Skeletal muscle satellite cell (primary cell): ENCODE measurements at regions not wholly inside any gene's neighbourhood (a gene's known extent, or its start where the extent isn't known, plus 50 kb on each side); places are given as distances from the start of the nearest gene placed in this dataset.

ENCODE experiments used
- H3K27me3 ChIP-seq: 2 replicates; pipeline ENCODE4 v1.7.0; 2013; ENCODE audit warnings: low read length; ENCODE audit not compliant: control insufficient read depth, insufficient read depth
- H3K36me3 ChIP-seq: 2 replicates; pipeline ENCODE4 v1.7.0; 2013; ENCODE audit warnings: mild to moderate bottlenecking, control low read depth, low read length; ENCODE audit not compliant: insufficient read depth
- H3K4me1 ChIP-seq: 2 replicates; pipeline ENCODE4 v1.7.0; 2013; ENCODE audit warnings: low read length; ENCODE audit not compliant: control insufficient read depth, insufficient read depth
- H3K4me2 ChIP-seq: 2 replicates; pipeline ENCODE4 v1.7.0; 2013; ENCODE audit warnings: mild to moderate bottlenecking, low read length
- H3K4me3 ChIP-seq: 2 replicates; pipeline ENCODE4 v1.7.0; 2013; ENCODE audit warnings: low read length
- H3K9ac ChIP-seq: 2 replicates; pipeline ENCODE4 v1.7.0; 2013; ENCODE audit warnings: mild to moderate bottlenecking, low read depth, low read length, moderate library complexity
- H3K9me3 ChIP-seq: replicated peaks from 2 replicates; pipeline ENCODE4 v1.7.0; 2013; ENCODE audit warnings: mild to moderate bottlenecking, control low read depth, low read length

DNA sequence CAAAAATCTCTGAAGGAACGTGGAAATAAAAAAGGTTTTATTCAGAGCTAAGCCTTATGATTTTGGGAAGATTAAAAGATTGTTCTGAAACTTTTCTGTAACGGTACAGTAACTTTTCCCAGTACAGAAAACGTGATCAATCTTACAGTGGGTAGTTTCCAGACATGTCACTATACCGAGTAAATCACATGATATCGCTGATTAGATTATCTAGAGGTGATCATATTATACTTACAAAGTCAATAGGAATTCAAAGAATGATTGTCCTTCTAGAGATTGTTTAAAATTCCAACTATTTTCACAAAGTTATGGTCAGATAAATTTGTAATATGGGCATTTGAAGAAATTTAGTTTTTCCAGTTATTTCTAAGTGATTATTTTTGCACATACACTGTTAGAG lies 736.0 kb upstream of the GRM7 start:
- H3K4me2 ChIP-seq: no peak overlapping the region
- H3K9me3 ChIP-seq: peaks cover 3% of the 10 kb centered on the region
- no peaks in the 10 kb centered on the region for H3K27me3 ChIP-seq
- no peaks in the 10 kb centered on the region for H3K36me3 ChIP-seq
- no peak overlapping the region for H3K9ac ChIP-seq
- H3K4me3 ChIP-seq: no peak overlapping the region
- no peaks in the 10 kb centered on the region for H3K4me1 ChIP-seq

DNA sequence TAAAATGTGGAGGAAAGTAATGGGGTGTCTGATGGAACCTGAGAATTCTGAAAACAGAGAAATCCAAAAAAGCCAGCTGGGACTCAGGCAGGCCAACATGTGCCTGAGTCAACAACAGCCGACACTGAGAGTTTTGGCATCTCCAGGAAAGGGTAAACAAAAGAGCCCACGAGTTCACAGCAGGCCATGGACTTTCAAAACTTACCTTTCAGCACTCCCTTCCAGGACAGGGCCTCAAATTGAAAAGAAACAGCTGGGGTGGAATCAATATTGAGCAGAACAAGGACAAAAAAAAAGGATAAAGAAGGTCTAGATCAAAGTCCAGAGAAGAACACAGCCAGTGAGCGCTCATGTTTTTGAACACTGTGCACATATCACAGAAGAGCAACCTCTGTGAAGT lies 735.4 kb upstream of the GRM7 start:
- Histone ChIP-seq H3K4me1 (no peaks in the 10 kb centered on the region), H3K9me3 (peaks cover 3% of the 10 kb centered on the region), H3K4me2 (no peak overlapping the region), H3K4me3 (no peak overlapping the region), H3K36me3 (no peaks in the 10 kb centered on the region), H3K9ac (no peak overlapping the region), H3K27me3 (no peaks in the 10 kb centered on the region)

DNA sequence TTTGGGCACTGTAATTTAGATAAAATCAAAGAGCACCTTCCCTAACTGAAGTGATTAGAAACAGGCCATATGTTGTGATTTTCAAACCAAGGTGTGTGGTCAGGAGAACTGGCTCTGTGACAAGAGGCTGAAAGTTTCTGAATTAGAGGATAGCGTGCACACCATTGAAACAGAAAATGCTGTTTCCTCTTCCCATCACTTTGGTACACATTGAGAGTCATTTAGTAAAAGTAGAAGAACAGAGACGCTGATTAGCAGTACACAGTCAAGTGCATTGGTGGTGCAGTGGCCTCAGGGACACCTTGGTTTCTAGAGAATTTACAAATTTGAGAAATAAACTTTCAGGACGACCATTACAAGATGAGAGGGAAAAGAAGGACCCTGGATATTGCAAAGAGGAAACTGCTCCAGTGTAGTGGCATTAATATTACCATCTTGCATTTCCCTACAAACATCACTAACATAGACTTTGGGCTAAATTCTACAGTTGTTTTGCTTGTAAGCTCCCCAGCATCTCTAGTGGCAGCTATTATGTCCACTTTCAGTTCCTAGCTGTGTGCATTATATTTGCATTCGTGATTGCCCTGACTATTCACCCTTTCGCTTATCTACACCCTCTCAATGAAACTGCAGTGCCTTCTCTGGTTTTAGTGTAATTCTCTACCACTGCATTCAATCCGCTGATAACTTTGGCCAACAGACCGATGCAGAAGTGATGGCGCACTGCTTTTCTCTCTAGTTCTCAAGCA lies 728.1 kb upstream of the GRM7 start:
- Histone ChIP-seq H3K4me1 (no peaks in the 10 kb centered on the region), H3K4me2 (no peak overlapping the region), H3K4me3 (no peak overlapping the region), H3K9ac (no peak overlapping the region), H3K9me3 (no peaks in the 10 kb centered on the region), H3K36me3 (no peaks in the 10 kb centered on the region), H3K27me3 (no peaks in the 10 kb centered on the region)

DNA sequence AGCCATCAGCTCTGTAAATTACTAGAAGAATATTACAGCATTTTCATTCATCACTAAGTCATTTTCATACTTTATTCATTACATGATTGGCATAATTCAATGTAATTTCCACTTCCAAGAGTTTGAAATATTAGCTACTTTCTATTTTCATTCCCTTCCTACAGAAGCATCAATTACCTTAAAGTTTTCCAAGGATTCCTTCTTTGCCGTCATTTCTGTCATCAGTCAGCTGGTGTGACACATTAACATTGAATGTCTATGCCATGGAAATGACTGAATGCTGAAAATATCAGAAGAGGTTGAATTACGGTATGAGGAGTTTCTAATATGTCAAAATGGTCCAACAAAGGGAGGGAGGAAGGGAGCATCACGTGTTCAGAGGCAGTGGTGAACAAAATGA lies 718.2 kb upstream of the GRM7 start:
- Histone ChIP-seq H3K4me2 (no peak overlapping the region), H3K9me3 (peaks cover 5% of the 10 kb centered on the region), H3K4me1 (no peaks in the 10 kb centered on the region), H3K4me3 (no peak overlapping the region), H3K27me3 (no peaks in the 10 kb centered on the region), H3K36me3 (no peaks in the 10 kb centered on the region), H3K9ac (no peak overlapping the region)

DNA sequence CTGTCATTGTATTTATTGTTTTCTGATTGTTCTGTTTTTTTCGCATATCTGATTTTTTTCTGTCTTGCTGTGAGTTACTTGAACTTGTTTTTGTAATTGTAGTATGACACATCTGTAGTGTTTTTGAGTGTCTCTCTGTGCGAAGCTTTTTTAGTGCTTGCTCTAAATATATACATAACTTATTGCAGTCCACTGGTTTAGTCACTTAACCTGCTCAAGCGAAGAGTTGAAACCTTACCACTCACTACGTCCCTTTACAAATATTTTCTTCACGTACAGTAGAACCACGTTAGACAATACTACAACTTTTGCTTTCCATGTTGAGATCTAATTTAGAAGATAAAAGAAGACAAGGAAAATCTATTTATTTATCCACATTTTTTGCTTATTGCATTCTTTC lies 713.0 kb upstream of the GRM7 start:
- no peak overlapping the region for H3K4me2 ChIP-seq
- peaks cover 5% of the 10 kb centered on the region for H3K9me3 ChIP-seq
- H3K9ac ChIP-seq: no peak overlapping the region
- H3K4me3 ChIP-seq: no peak overlapping the region
- no peaks in the 10 kb centered on the region for H3K36me3 ChIP-seq
- H3K27me3 ChIP-seq: no peaks in the 10 kb centered on the region
- no peaks in the 10 kb centered on the region for H3K4me1 ChIP-seq

DNA sequence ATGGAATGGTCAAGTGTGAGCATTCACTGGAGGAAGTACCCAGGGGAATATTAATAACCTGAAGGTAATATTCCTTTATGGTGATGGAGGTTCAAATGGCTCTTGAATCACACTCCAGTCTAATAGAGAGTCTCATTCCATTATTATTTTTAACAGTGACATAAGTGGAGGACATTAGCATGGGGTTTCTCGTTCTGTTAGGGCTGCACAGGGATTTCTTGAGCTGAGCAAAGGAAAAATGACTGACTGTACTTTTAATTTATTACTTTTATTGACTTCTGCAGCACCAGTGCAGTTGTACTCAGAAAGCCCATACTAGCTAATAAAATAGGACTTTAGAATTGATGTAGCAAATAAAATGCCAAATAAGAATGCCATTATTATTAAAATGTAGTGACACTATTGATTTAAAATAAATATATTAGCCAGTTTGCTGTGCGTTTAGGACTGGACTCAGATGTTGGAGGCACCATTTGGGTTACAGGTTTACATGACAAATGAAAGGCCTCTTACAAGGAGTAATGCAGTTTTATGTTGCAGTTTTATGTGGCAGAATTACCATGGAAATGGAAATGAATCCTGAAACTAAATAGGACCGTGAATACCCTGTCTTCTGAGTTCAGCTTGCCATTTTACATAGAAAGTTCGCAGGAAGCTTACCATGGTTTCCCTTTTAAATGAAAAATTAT lies 705.1 kb upstream of the GRM7 start:
- Histone ChIP-seq H3K9ac (no peak overlapping the region), H3K36me3 (no peaks in the 10 kb centered on the region), H3K9me3 (peaks cover 8% of the 10 kb centered on the region), H3K4me1 (no peaks in the 10 kb centered on the region), H3K27me3 (no peaks in the 10 kb centered on the region), H3K4me2 (no peak overlapping the region), H3K4me3 (no peak overlapping the region)

DNA sequence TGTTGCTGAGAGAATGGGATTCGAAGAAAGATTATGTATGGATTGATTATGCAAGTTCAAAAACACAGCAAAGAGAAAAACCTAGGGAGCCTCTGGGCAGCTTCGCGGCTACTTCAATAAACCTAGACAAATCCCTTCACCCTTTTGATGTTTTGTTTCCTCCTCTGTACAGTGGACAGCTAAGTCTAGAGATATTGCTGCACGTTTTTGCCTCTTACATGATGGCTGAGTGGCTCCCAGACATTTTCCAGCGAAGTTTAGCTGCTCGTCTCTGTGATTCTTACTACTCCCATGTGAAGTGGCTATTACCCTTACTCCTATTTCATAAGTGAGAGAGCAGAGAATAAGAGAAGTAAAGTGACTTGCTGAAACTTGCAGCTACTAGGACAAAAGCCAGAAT lies 695.0 kb upstream of the GRM7 start:
- Histone ChIP-seq H3K9ac (no peak overlapping the region), H3K4me1 (no peaks in the 10 kb centered on the region), H3K4me2 (no peak overlapping the region), H3K27me3 (no peaks in the 10 kb centered on the region), H3K9me3 (no peaks in the 10 kb centered on the region), H3K4me3 (no peak overlapping the region), H3K36me3 (no peaks in the 10 kb centered on the region)

DNA sequence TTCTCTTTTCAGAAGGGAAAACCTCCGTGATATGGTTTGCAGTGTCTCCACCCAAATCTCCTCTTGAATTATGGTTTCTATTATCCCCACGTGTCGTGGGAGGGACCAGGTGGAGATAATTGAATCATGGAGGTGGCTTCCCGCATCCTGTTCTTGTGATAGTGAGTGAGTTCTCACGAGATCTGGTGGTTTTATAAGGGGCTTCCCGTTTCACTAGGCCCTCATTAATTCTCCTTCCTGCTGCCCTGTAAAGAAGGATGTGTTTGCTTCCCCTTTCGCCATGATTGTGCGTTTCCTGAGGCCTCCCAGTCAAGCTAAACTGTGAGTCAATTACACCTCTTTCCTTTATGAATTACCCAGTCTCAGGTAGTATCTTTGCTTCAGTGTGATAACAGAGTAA lies 692.7 kb upstream of the GRM7 start:
- H3K9me3 ChIP-seq: peaks cover 4% of the 10 kb centered on the region
- H3K4me2 ChIP-seq: no peak overlapping the region
- no peak overlapping the region for H3K9ac ChIP-seq
- no peaks in the 10 kb centered on the region for H3K36me3 ChIP-seq
- no peaks in the 10 kb centered on the region for H3K4me1 ChIP-seq
- H3K27me3 ChIP-seq: no peaks in the 10 kb centered on the region
- H3K4me3 ChIP-seq: no peak overlapping the region

DNA sequence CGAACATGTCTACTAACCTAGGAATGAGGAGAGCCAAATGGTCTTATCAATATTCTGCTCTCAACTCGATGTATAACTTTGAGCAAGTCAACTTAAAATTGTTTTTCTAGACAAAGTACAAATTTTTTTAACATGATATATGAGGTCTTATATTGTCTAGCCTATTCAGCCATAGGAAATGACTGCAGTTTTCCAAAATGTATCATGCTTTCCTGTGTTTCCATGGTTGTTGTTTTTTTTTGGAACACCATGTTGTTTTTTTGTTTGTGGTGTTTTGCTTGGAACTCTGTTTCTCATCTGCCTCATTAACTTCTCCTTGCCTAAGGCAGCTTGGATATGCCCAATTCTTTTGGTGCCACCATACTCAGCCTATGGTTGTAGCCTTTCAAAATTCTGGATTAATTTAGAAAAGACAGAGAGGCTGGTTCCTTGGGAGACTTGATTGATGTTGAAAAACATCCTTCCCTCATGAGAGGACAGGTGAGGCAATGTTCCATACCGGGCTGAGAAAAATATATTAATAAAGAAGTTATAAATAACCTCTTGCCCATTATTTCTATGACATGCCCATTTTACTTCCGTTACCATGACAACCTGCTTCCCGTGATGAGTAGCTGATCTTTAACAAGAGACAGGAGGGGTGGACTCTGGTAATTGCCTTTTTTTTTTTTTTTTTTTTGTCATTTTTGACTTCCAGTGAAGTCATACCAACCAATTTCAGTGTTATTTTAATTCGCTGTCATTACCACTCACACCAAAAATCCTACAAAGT lies 687.9 kb upstream of the GRM7 start:
- Histone ChIP-seq H3K9ac (no peak overlapping the region), H3K36me3 (no peaks in the 10 kb centered on the region), H3K9me3 (peaks cover 4% of the 10 kb centered on the region), H3K27me3 (no peaks in the 10 kb centered on the region), H3K4me1 (no peaks in the 10 kb centered on the region), H3K4me3 (no peak overlapping the region), H3K4me2 (no peak overlapping the region)

DNA sequence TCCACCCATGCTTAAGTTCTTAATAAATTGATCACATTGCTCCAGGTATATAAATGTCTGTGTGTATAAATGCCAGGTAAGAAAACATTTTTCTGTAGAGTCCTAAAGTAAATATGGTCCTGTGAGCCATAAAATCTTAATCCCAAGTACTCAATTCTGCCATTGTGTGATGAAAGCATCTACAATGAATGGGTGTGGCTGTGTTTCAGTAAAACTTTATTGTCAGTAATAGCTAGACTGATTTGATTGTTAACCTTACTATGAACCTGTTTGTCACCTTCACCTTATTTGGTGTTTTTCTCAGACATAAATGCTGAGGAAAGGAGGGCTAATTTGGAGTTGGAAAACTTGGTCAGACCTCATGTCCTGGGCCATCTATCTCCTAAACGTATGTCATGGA lies 683.5 kb upstream of the GRM7 start:
- Histone ChIP-seq H3K9ac (no peak overlapping the region), H3K27me3 (no peaks in the 10 kb centered on the region), H3K4me1 (no peaks in the 10 kb centered on the region), H3K4me2 (no peak overlapping the region), H3K4me3 (no peak overlapping the region), H3K36me3 (no peaks in the 10 kb centered on the region), H3K9me3 (peaks cover 8% of the 10 kb centered on the region)

DNA sequence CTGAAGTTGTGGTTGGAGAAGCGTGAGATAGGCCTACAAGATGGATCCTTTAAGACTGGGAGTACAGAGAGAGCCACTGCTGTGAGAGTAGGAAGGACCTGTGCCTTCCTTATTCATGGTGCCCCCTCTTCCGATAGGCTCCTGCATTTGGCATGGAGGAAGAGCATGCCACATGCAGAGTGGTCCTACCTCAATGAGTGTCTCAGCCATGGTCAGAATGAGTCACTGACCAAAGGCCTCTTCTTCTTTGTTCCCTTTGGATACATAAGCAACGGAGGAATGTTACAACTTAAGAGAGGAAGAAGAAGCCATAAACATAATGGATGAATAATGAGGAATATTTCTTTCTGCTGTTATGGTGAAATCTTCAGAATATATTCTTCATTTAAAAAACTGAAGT lies 681.2 kb upstream of the GRM7 start:
- no peak overlapping the region for H3K9ac ChIP-seq
- H3K4me1 ChIP-seq: no peaks in the 10 kb centered on the region
- peaks cover 3% of the 10 kb centered on the region for H3K9me3 ChIP-seq
- no peak overlapping the region for H3K4me3 ChIP-seq
- H3K4me2 ChIP-seq: no peak overlapping the region
- H3K27me3 ChIP-seq: no peaks in the 10 kb centered on the region
- H3K36me3 ChIP-seq: no peaks in the 10 kb centered on the region
